ENCODE measurements at regions not wholly inside any gene's neighbourhood (a gene's known extent, or its start where the extent isn't known, plus 50 kb on each side); places are given as distances from the start of the nearest gene placed in this dataset.

DNA sequence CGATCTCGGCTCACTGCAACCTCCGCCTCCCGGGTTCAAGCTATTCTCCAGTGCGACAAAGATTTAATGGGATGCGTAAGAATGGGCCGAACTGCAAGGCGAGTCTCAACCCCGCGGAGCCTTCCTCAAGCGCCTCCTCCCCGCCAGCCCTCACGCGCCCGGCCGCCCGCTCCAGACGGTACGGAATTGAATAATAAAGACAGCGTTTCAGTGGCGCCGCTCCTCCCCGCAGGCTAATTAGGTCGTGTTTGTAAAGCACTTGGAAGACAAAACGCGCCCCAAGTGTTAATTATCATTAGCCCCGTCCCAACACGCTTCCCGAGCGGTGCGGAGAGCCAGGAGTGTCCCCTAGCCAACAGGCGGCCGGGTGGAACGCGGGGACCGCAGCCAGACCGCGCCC is 192.0 kb downstream of the BUD13 start:
- no CpG with 5 or more reads among the region's 38 CpGs for WGBS (ENCODE audit: extremely low coverage, insufficient coverage, insufficient read length)
- Histone ChIP-seq H2BK5ac (ENCODE audit: low read depth, low read length, poor library complexity) (no peak overlapping the region), H3K4me2 (ENCODE audit: low read length) (peak overlapping the region; percentile 55), H3K4me1 (ENCODE audit: control insufficient read depth in 1 of 2, insufficient read depth in 2 of 2, low read length in 2 of 2) (peaks cover 0 to 2% of the 10 kb centered on the region in 2 experiments), H2BK120ac (ENCODE audit: insufficient read depth, low read length, poor library complexity) (no peak overlapping the region), H2AFZ (ENCODE audit: insufficient read depth, low read length, poor library complexity) (no peak overlapping the region), H3K79me1 (ENCODE audit: low read length) (no peaks in the 10 kb centered on the region), H3K9me3 (ENCODE audit: insufficient read depth, low read depth, low read length) (peaks cover 6% of the 10 kb centered on the region), H2AK5ac (ENCODE audit: low read length) (no peak overlapping the region), H3K4me3 (ENCODE audit: low read depth, low read length) (no peak overlapping the region), H3K23ac (ENCODE audit: low read length) (no peak overlapping the region), H4K91ac (ENCODE audit: low read depth, low read length) (no peak overlapping the region), H3K36me3 (ENCODE audit: control insufficient read depth in 1 of 2, insufficient read depth in 2 of 2, low read length in 2 of 2) (no peaks in the 10 kb centered on the region), H3K27ac (ENCODE audit: low read depth, low read length) (no peak overlapping the region), H2BK12ac (ENCODE audit: low read length) (no peak overlapping the region), H3K27me3 (ENCODE audit: insufficient read depth, low read length) (peaks cover 38% of the 10 kb centered on the region), H4K8ac (ENCODE audit: low read depth, low read length) (no peak overlapping the region), H3K4ac (ENCODE audit: low read depth, low read length) (no peak overlapping the region), H4K12ac (ENCODE audit: low read depth, low read length) (no peak overlapping the region), H3K14ac (ENCODE audit: low read length) (no peak overlapping the region), H3K9ac (ENCODE audit: low read length) (no peak overlapping the region), H3K79me2 (ENCODE audit: control insufficient read depth, insufficient read depth, low read length, poor library complexity) (no peaks in the 10 kb centered on the region), H3K18ac (ENCODE audit: low read length) (no peak overlapping the region)
- DNase-seq: no peak

DNA sequence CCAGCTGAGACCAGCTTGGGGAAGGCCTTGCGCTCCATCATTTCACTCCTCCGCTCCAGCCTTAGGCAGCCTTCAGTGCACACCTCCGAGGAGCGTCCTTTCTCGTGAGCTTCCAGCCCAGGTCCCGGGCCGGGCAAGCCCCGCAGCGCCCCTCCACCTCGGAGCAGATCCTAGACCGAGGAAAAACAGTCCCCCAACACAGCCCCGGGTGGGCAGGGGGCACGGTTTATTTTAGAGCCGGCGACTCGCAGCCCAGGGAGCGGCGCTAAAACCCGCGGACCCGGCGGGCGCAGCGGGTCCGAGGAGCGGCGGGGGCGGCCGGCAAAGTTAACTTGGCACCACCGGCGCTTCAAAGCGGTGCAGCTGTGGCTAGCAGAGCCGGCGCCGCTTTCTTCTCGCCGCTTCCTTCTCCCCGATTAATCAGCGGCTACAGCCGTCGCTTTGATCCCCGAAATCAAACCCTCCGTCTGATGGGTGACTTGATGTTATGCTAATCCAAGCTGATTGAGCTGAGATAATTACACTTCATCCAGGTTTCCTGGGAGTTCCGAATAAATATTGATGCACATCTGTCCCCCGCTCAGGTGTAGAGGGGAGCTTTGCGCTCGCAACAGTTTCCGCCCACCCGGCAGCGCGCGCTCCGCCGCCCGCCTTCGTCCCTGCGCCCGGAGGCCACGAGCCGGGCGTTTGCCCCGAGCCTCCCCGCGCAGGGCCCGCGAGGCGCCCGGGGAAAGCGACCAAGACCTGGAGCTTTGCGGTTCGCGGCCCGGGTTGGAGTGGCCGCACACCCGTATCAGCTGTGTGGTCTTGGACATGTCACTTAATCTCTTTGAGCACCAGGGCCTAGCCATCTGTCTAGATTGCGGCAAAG is 192.7 kb downstream of the BUD13 start:
- Histone ChIP-seq H2AFZ (ENCODE audit: insufficient read depth, low read length, poor library complexity) (no peak overlapping the region), H4K12ac (ENCODE audit: low read depth, low read length) (no peak overlapping the region), H3K36me3 (ENCODE audit: control insufficient read depth in 1 of 2, insufficient read depth in 2 of 2, low read length in 2 of 2) (no peaks in the 10 kb centered on the region), H4K91ac (ENCODE audit: low read depth, low read length) (no peak overlapping the region), H2BK12ac (ENCODE audit: low read length) (no peak overlapping the region), H3K23ac (ENCODE audit: low read length) (no peak overlapping the region), H2AK5ac (ENCODE audit: low read length) (no peak overlapping the region), H3K4me1 (ENCODE audit: control insufficient read depth in 1 of 2, insufficient read depth in 2 of 2, low read length in 2 of 2) (peaks cover 0 to 2% of the 10 kb centered on the region in 2 experiments), H3K4me3 (ENCODE audit: low read depth, low read length) (no peak overlapping the region), H3K4ac (ENCODE audit: low read depth, low read length) (no peak overlapping the region), H3K27ac (ENCODE audit: low read depth, low read length) (no peak overlapping the region), H4K8ac (ENCODE audit: low read depth, low read length) (no peak overlapping the region), H2BK5ac (ENCODE audit: low read depth, low read length, poor library complexity) (no peak overlapping the region), H3K9me3 (ENCODE audit: insufficient read depth, low read depth, low read length) (peaks cover 6% of the 10 kb centered on the region), H3K9ac (ENCODE audit: low read length) (no peak overlapping the region), H2BK120ac (ENCODE audit: insufficient read depth, low read length, poor library complexity) (no peak overlapping the region), H3K18ac (ENCODE audit: low read length) (no peak overlapping the region), H3K79me2 (ENCODE audit: control insufficient read depth, insufficient read depth, low read length, poor library complexity) (no peaks in the 10 kb centered on the region), H3K79me1 (ENCODE audit: low read length) (no peaks in the 10 kb centered on the region), H3K4me2 (ENCODE audit: low read length) (peak overlapping the region; percentile 55), H3K14ac (ENCODE audit: low read length) (no peak overlapping the region), H3K27me3 (ENCODE audit: insufficient read depth, low read length) (peaks cover 38% of the 10 kb centered on the region)
- DNase-seq: no peak
- no CpG with 5 or more reads among the region's 76 CpGs for WGBS (ENCODE audit: extremely low coverage, insufficient coverage, insufficient read length)

DNA sequence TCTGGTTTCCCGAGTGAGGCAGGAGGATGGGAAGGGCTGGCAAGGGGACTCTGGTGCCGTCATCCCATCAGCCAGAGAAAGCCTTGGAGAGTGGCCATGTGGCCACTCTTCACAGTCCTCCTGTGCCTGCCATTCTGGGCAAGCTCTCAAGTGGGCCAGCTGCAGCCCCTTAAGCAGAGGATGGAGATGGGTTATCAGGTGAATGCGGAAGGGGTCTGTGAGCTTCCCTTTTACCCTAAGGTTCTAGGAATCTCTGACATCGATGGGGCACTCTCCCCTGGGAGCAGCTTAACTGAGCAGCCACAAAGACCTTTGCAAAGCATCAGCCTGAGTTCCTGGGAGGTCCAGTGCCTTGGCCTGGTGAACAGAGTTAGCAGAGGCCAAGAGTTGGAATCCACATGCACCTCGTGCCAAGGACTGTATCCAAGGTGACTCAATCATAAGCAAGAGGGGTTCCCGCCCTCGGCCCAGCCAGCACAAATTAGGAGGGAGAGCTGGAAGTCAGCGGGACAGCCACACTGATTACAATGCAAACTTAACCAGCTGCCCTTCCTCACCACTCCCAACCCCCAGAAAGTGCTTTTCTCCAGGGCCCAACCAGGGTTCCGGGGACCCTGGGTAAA is 193.6 kb downstream of the BUD13 start:
- Histone ChIP-seq H3K79me1 (ENCODE audit: low read length) (no peaks in the 10 kb centered on the region), H3K14ac (ENCODE audit: low read length) (no peak overlapping the region), H2BK5ac (ENCODE audit: low read depth, low read length, poor library complexity) (no peak overlapping the region), H4K8ac (ENCODE audit: low read depth, low read length) (no peak overlapping the region), H2BK120ac (ENCODE audit: insufficient read depth, low read length, poor library complexity) (no peak overlapping the region), H3K4me2 (ENCODE audit: low read length) (no peak overlapping the region), H4K12ac (ENCODE audit: low read depth, low read length) (no peak overlapping the region), H2AK5ac (ENCODE audit: low read length) (no peak overlapping the region), H3K9me3 (ENCODE audit: insufficient read depth, low read depth, low read length) (peaks cover 6% of the 10 kb centered on the region), H3K18ac (ENCODE audit: low read length) (no peak overlapping the region), H2BK12ac (ENCODE audit: low read length) (no peak overlapping the region), H3K9ac (ENCODE audit: low read length) (peak overlapping the region; percentile 12), H4K91ac (ENCODE audit: low read depth, low read length) (no peak overlapping the region), H2AFZ (ENCODE audit: insufficient read depth, low read length, poor library complexity) (no peak overlapping the region), H3K27ac (ENCODE audit: low read depth, low read length) (no peak overlapping the region), H3K27me3 (ENCODE audit: insufficient read depth, low read length) (peaks cover 38% of the 10 kb centered on the region), H3K4ac (ENCODE audit: low read depth, low read length) (no peak overlapping the region), H3K4me1 (ENCODE audit: control insufficient read depth in 1 of 2, insufficient read depth in 2 of 2, low read length in 2 of 2) (peaks cover 0 to 2% of the 10 kb centered on the region in 2 experiments), H3K23ac (ENCODE audit: low read length) (no peak overlapping the region), H3K4me3 (ENCODE audit: low read depth, low read length) (no peak overlapping the region), H3K36me3 (ENCODE audit: control insufficient read depth in 1 of 2, insufficient read depth in 2 of 2, low read length in 2 of 2) (no peaks in the 10 kb centered on the region), H3K79me2 (ENCODE audit: control insufficient read depth, insufficient read depth, low read length, poor library complexity) (no peaks in the 10 kb centered on the region)
- WGBS (ENCODE audit: extremely low coverage, insufficient coverage, insufficient read length): no CpG with 5 or more reads among the region's 9 CpGs
- DNase-seq: no peak

- Histone ChIP-seq H3K18ac (ENCODE audit: low read length) (no peak overlapping the region), H3K9ac (ENCODE audit: low read length) (no peak overlapping the region), H3K9me3 (ENCODE audit: insufficient read depth, low read depth, low read length) (peaks cover 4% of the 10 kb centered on the region), H4K91ac (ENCODE audit: low read depth, low read length) (no peak overlapping the region), H3K36me3 (ENCODE audit: control insufficient read depth in 1 of 2, insufficient read depth in 2 of 2, low read length in 2 of 2) (no peaks in the 10 kb centered on the region), H3K23ac (ENCODE audit: low read length) (no peak overlapping the region), H3K27me3 (ENCODE audit: insufficient read depth, low read length) (peaks cover 38% of the 10 kb centered on the region), H2AFZ (ENCODE audit: insufficient read depth, low read length, poor library complexity) (no peak overlapping the region), H4K8ac (ENCODE audit: low read depth, low read length) (no peak overlapping the region), H2BK12ac (ENCODE audit: low read length) (no peak overlapping the region), H2BK5ac (ENCODE audit: low read depth, low read length, poor library complexity) (no peak overlapping the region), H3K79me2 (ENCODE audit: control insufficient read depth, insufficient read depth, low read length, poor library complexity) (no peaks in the 10 kb centered on the region), H4K12ac (ENCODE audit: low read depth, low read length) (no peak overlapping the region), H3K4me3 (ENCODE audit: low read depth, low read length) (no peak overlapping the region), H3K4me1 (ENCODE audit: control insufficient read depth in 1 of 2, insufficient read depth in 2 of 2, low read length in 2 of 2) (peaks cover 0 to 2% of the 10 kb centered on the region in 2 experiments), H3K79me1 (ENCODE audit: low read length) (no peaks in the 10 kb centered on the region), H3K14ac (ENCODE audit: low read length) (no peak overlapping the region), H3K4me2 (ENCODE audit: low read length) (no peak overlapping the region), H2AK5ac (ENCODE audit: low read length) (no peak overlapping the region), H3K27ac (ENCODE audit: low read depth, low read length) (no peak overlapping the region), H3K4ac (ENCODE audit: low read depth, low read length) (no peak overlapping the region), H2BK120ac (ENCODE audit: insufficient read depth, low read length, poor library complexity) (no peak overlapping the region)
- WGBS (ENCODE audit: extremely low coverage, insufficient coverage, insufficient read length): no CpG with 5 or more reads among the region's 3 CpGs
- no peak for DNase-seq
Observed at GRCh38 chr11:116577956-116578355, 194.8 kb downstream of the BUD13 start.

Measured in trophoblast cell (in vitro differentiated cells and primary cell).